CD14-positive monocyte (primary cell): ENCODE measurements at regions not wholly inside any gene's neighbourhood (a gene's known extent, or its start where the extent isn't known, plus 50 kb on each side); places are given as distances from the start of the nearest gene placed in this dataset.

Experiments used
- DNase-seq, 3 donors: peaks; one replicate each; pipeline ENCODE4 v3.0.0-alpha.2; 2011 to 2022
- H2AFZ ChIP-seq: 2 replicates; pipeline ENCODE4 v1.6.0; 2012; ENCODE audit warnings: mild to moderate bottlenecking, low read depth, low read length, inconsistent platforms; ENCODE audit not compliant: insufficient read depth, poor library complexity, severe bottlenecking
- H3K27ac ChIP-seq, 2 donors: 1 replicate in 1 of 2; 2 replicates in 1 of 2; pipeline ENCODE4 v1.5.1; 2012 to 2013; ENCODE audit warnings: low read length in 2 of 2, control low read depth in 1 of 2, inconsistent platforms in 1 of 2, low read depth in 1 of 2, mild to moderate bottlenecking in 1 of 2
- H3K27me3 ChIP-seq, 2 donors: one replicate each; pipeline versions ENCODE4 v1.6.0 to v1.6.1; 2011 to 2013; ENCODE audit warnings: low read length in 2 of 2; ENCODE audit not compliant: control insufficient read depth in 2 of 2, insufficient read depth in 2 of 2
- H3K36me3 ChIP-seq, 2 donors: replicated peaks in 1 of 2; 1 replicate in 1 of 2; 2 replicates in 1 of 2; pipeline versions ENCODE4 v1.5.1 to v1.6.1; 2012 to 2013; ENCODE audit warnings: low read length in 2 of 2, control low read depth in 1 of 2, inconsistent platforms in 1 of 2, mild to moderate bottlenecking in 1 of 2; ENCODE audit not compliant: insufficient read depth in 2 of 2, control insufficient read depth in 1 of 2
- H3K4me1 ChIP-seq, 2 donors: 1 replicate in 1 of 2; 2 replicates in 1 of 2; pipeline versions ENCODE4 v1.5.1 to v1.6.1; 2012 to 2013; ENCODE audit warnings: low read length in 2 of 2, control low read depth in 1 of 2, inconsistent platforms in 1 of 2, mild to moderate bottlenecking in 1 of 2, moderate library complexity in 1 of 2; ENCODE audit not compliant: insufficient read depth in 2 of 2, control insufficient read depth in 1 of 2
- H3K4me2 ChIP-seq: replicated peaks from 2 replicates; pipeline ENCODE3; 2012; ENCODE audit warnings: low read length, moderate library complexity, mild to moderate bottlenecking; ENCODE audit not compliant: poor library complexity, severe bottlenecking; ENCODE audit errors: extremely low read depth
- H3K4me3 ChIP-seq, 3 experiments: fragments of 200-600 bp in 1 of 3; sonication (generic) in 1 of 3; replicated peaks in 1 of 3; 1 replicate in 2 of 3; 2 replicates in 1 of 3; pipeline ENCODE4 v1.5.1; 2011 to 2013; ENCODE audit warnings: low read length in 3 of 3, mild to moderate bottlenecking in 3 of 3, control low read depth in 2 of 3, low read depth in 2 of 3, inconsistent platforms in 1 of 3, moderate library complexity in 1 of 3
- H3K79me2 ChIP-seq: 2 replicates; pipeline ENCODE4 v1.6.0; 2012; ENCODE audit warnings: mild to moderate bottlenecking, control low read depth, inconsistent platforms, low read length, moderate library complexity; ENCODE audit not compliant: insufficient read depth
- H3K9ac ChIP-seq: 2 replicates; pipeline ENCODE4 v1.6.0; 2017; ENCODE audit warnings: low read length, mild to moderate bottlenecking; ENCODE audit not compliant: insufficient read depth, poor library complexity, severe bottlenecking
- H3K9me3 ChIP-seq, 2 donors: replicated peaks in 1 of 2; 1 replicate in 1 of 2; 2 replicates in 1 of 2; pipeline versions ENCODE4 v1.5.1 to v1.6.1; 2012 to 2013; ENCODE audit warnings: low read length in 2 of 2, control low read depth in 1 of 2; ENCODE audit not compliant: control insufficient read depth in 1 of 2, insufficient read depth in 1 of 2
- H4K20me1 ChIP-seq: 2 replicates; pipeline ENCODE4 v1.6.0; 2012; ENCODE audit warnings: mild to moderate bottlenecking, low read length, control low read depth, moderate library complexity; ENCODE audit not compliant: insufficient read depth
- H3K27ac Mint-ChIP-seq, 7 donors: one replicate each; pipeline ENCODE4 v1.8.0; 2020; ENCODE audit warnings: mild to moderate bottlenecking in 7 of 7, mixed read lengths in 7 of 7, moderate library complexity in 6 of 7, inconsistent platforms in 2 of 7
- H3K27me3 Mint-ChIP-seq, 3 donors: one replicate each; pipeline ENCODE4 v1.8.0; 2021 to 2022; ENCODE audit warnings: low read depth in 3 of 3, mild to moderate bottlenecking in 3 of 3, mixed read lengths in 3 of 3, moderate library complexity in 3 of 3, inconsistent platforms in 1 of 3
- H3K36me3 Mint-ChIP-seq, 2 donors: one replicate each; pipeline ENCODE4 v1.8.0; 2020; ENCODE audit warnings: mixed read lengths in 2 of 2, inconsistent platforms in 1 of 2, mild to moderate bottlenecking in 1 of 2
- H3K4me1 Mint-ChIP-seq: one replicate; pipeline ENCODE4 v1.8.0; 2020; ENCODE audit warnings: mild to moderate bottlenecking, mixed read lengths
- H3K4me3 Mint-ChIP-seq, 2 donors: one replicate each; pipeline ENCODE4 v1.8.0; 2020; ENCODE audit warnings: mild to moderate bottlenecking in 2 of 2, mixed read lengths in 2 of 2, moderate library complexity in 1 of 2
- H3K9me3 Mint-ChIP-seq, 7 donors: one replicate each; pipeline ENCODE4 v1.8.0; 2020 to 2022; ENCODE audit warnings: mixed read lengths in 7 of 7, mild to moderate bottlenecking in 6 of 7, moderate library complexity in 6 of 7, inconsistent platforms in 2 of 7
- intact Hi-C, 2 donors: fragments of 100-400 bp; cut with micrococcal nuclease; formaldehyde crosslinking; loops; one replicate each; pipeline versions ENCODE4 v1.15.0 to v1.15.1; 2023
- TF ChIP-seq, protein P1 (sequence below): fragments of 200-600 bp; IDR thresholded peaks from one replicate; pipeline ENCODE4 v1.8.0; 2022; ENCODE audit warnings: antibody characterized with exemption, mild to moderate bottlenecking

DNA sequence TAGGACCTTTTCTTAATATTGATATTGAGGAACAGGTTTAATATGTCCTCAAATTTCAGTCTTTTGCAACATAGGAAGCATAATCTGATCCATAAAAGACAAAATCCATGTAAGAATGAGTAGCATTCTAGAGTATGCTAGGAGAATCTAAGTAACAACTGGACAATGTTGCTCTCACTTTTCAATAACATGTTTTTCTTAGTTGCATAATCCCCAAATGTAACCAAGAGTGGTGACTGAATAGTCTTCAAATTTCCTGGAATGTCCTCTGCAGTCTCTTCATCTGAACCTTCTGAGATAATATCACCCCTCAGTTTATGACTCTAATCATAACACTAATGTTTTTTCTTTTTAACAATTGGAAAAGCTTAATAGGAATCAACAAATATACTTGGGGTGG lies 110.0 kb upstream of the ZEB2 start:
- intact Hi-C loops, result no loop called here
- Mint-ChIP-seq H3K9me3 (peaks cover 0 to 8% (median 3%) of the 10 kb centered on the region in 7 donors), H3K36me3 (peaks cover 3 to 5% of the 10 kb centered on the region in 2 donors), H3K27ac (no peak overlapping the region), H3K27me3 (no peaks in the 10 kb centered on the region), H3K4me1 (peaks cover 36% of the 10 kb centered on the region), H3K4me3 (no peak overlapping the region)
- Histone ChIP-seq H3K9me3 (no peaks in the 10 kb centered on the region), H3K27ac (no peak overlapping the region), H3K4me3 (no peak overlapping the region), H3K79me2 (no peaks in the 10 kb centered on the region), H3K36me3 (no peaks in the 10 kb centered on the region), H3K9ac (no peak overlapping the region), H4K20me1 (no peaks in the 10 kb centered on the region), H3K4me2 (no peak overlapping the region), H2AFZ (peak overlapping the region; percentile 12), H3K4me1 (peaks cover 17 to 29% of the 10 kb centered on the region in 2 donors), H3K27me3 (no peaks in the 10 kb centered on the region)
- TF ChIP-seq, protein P1, sequence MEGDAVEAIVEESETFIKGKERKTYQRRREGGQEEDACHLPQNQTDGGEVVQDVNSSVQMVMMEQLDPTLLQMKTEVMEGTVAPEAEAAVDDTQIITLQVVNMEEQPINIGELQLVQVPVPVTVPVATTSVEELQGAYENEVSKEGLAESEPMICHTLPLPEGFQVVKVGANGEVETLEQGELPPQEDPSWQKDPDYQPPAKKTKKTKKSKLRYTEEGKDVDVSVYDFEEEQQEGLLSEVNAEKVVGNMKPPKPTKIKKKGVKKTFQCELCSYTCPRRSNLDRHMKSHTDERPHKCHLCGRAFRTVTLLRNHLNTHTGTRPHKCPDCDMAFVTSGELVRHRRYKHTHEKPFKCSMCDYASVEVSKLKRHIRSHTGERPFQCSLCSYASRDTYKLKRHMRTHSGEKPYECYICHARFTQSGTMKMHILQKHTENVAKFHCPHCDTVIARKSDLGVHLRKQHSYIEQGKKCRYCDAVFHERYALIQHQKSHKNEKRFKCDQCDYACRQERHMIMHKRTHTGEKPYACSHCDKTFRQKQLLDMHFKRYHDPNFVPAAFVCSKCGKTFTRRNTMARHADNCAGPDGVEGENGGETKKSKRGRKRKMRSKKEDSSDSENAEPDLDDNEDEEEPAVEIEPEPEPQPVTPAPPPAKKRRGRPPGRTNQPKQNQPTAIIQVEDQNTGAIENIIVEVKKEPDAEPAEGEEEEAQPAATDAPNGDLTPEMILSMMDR, result no peak
- no peak for DNase-seq

DNA sequence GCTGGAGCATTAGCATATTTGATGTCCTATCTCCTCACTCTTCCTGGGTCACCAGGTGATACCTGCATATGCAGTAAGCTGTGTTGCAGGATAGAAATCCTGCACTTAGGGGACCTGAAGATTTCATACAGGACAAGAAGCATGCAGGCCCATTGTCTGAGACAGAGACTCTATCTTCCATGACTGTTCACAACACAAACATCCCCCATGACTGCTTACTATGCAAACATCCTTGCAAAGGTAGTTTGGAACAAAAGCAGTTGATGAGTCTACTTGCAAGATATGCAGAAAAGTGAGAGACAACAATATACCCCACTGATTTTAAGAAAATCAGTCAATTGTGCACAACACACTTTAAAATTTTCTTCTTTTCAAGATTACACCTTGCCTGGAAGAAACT lies 108.6 kb upstream of the ZEB2 start:
- intact Hi-C loops, result no loop called here
- Mint-ChIP-seq H3K9me3 (peaks cover 0 to 3% (median 0%) of the 10 kb centered on the region in 7 donors), H3K36me3 (peaks cover 0 to 4% of the 10 kb centered on the region in 2 donors), H3K27ac (no peak overlapping the region), H3K27me3 (no peaks in the 10 kb centered on the region), H3K4me1 (peaks cover 28% of the 10 kb centered on the region), H3K4me3 (no peak overlapping the region)
- DNase-seq, result no peak
- H4K20me1 ChIP-seq, result no peaks in the 10 kb centered on the region
- H2AFZ ChIP-seq, result no peak overlapping the region
- H3K27ac ChIP-seq, result no peak overlapping the region
- H3K9ac ChIP-seq, result no peak overlapping the region
- no peaks in the 10 kb centered on the region for H3K36me3 ChIP-seq
- H3K9me3 ChIP-seq, result no peaks in the 10 kb centered on the region
- H3K4me2 ChIP-seq, result no peak overlapping the region
- H3K27me3 ChIP-seq, result no peaks in the 10 kb centered on the region
- H3K4me3 ChIP-seq, result no peak overlapping the region
- H3K79me2 ChIP-seq, result no peaks in the 10 kb centered on the region
- H3K4me1 ChIP-seq, result peaks cover 17 to 29% of the 10 kb centered on the region in 2 donors
- TF ChIP-seq, protein P1, result no peak
